GM19372 (cell line): ENCODE measurements at regions not wholly inside any gene's neighbourhood (a gene's known extent, or its start where the extent isn't known, plus 50 kb on each side); places are given as distances from the start of the nearest gene placed in this dataset.
"Not testable (repeated sequence)": the region's sequence is repeated elsewhere in the genome, so short reads cannot be mapped to it uniquely, and the experiment has no call there.

ENCODE experiments used
- ATAC-seq: cut with Tn5 transposase; IDR thresholded peaks from one replicate; pipeline ENCODE4 v1.9.1; 2021; ENCODE audit warnings: mild to moderate bottlenecking, low read depth, moderate library complexity; ENCODE audit not compliant: unreplicated experiment

DNA sequence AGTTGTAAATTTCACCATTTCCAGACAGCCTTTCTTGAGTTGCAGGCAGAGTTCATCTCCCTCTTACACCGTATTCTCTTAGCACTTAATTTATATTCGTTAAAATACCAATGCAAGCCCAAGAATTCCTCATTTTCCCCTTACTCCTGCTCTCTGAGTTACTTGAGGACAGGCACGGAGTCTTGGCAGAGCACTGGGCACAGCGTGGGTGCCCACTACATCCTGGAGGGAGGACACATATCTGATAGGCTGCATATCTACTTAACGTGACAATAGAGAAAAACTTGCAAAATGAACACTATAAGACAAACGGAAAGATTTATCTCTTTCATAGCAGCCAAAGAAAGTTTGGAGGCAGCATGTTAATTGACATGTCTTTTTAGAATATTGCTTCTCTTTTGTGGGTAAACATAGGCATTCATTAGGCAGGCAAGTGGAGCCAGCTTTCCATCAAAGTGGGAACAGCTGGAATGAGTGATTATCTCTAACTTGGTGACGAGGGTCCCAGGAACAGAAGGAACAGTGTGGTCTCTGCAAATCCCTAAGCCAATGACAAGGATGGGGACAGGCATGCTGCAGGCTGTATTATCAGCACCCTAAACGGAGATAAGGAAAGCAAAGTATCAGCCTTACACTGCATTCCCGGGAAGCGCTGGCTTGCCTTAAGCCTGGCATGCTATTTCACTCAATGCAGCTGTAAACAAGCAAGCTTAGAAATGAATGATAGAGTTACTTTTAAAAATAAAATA lies 116.5 kb downstream of the RTP4 start:
- no peak for ATAC-seq

DNA sequence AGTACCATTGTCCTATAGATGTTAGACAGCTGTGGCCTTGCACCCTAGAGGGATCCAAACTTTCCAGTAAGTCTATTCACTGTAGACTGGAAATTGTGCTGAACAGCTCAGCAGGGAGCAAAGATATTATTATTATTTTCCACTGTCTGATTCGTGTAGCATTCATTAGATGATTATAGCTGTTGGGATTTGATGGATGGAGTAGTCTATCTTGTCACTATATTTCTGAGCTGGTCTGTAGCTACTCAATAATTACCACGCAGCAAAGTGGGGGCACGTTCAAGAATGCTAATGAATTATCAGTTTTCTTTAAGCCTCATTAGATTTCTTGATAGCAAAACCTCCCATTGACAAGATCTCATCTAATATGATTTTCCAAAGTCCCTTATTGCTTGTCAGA lies 113.2 kb downstream of the RTP4 start:
- no peak for ATAC-seq

DNA sequence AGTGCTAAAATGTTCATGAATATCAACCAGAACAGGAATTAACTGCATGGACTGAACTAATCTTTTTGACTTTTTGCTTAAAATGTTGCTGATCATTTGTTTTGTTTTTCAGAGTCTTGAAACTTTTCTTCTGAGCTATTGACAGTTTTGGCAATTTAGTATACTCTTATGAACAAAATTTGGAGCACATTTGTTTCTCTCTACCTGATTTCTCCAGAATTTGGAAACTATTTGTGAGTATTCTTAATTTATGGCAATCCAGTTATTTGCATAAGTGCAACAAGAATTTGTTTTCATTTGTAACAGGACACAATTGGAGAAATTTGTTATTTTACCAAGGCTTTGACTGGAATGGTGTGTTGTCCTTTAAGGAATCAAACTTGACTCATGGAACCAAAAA lies 107.4 kb downstream of the RTP4 start:
- ATAC-seq, result not testable (repeated sequence)

DNA sequence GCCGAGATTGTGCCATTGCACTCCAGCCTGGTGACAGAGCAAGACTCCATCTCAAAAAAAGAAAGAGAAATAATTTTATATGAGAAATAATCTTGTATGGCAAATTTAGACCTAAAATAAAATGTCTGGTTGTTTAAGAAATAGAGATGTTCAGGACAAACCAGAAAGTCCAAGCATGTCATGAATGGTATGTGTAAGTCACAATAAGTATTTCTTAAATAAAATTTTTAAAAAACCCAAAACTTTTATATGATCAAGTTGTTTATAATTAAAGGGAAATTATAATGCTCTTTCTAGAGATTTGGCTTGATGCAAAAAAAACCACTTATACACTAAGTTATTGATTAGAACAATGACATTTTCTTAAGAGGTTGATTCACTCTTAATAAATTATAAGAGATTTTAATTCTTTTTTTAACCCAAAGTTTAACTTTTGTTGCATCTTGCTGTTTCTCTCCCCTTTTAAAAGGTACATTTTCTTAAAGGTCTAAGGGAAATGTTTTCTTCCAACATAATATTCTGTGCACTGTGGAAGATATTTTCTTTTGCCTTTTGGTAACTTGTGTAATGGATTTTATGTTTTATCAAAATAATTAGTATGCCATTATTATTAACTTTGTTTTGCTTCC lies 105.7 kb downstream of the RTP4 start:
- ATAC-seq, result no peak

DNA sequence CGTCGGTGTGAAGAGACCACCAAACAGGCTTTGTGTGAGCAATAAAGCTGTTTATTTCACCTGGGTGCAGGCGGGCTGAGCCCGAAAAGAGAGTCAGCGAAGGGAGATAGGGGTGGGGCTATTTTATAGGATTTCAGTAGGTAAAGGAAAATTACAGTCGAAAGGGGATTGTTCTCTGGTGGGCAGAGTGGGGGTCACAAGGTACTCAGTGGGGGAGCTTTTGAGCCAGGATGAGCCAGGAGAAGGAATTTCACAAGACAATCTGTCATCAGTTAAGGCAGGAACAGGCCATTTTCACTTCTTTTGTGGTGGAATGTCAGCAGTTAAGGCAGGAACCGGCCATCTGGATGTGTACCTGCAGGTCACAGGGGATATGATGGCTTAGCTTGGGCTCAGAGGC lies 98.1 kb downstream of the RTP4 start:
- not testable (repeated sequence) for ATAC-seq

DNA sequence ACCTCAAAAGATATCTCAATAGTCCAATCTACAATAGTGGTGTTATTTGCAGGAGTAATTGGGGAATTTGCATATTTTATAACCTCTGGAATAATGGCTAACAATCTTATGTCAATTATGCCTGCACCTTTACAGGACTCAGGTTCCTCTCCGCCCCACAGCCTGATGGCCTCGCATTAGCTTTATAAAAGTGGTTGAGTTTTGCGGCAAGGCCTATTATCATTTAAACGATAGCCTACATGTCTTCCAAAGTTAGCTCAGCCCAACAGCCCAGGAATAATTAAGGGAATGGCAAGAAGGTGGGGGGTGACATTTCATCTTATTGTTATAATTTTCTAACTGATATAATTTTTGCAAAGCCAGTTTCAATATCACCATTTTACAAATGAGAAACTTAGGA lies 97.3 kb downstream of the RTP4 start:
- ATAC-seq, result no peak

DNA sequence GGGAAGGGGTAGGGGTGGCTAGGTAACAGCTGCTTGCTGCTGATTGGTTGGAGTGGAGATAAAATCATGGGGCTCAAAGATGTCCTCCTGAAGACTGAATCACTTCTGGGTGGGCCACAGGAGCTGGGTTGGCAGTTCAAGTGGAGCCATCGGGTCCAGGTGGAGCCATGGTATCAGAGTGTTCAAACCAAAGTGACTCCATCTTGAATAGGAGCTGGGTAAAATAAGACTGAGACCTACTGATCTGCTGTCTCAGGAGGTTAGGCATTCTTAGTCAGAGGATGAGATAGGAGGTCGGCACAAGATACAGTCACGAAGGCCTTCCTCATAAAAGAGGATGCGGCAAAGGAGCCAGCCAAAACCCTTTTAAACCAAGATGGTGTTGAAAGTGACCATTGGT lies 96.5 kb downstream of the RTP4 start:
- ATAC-seq, result no peak

DNA sequence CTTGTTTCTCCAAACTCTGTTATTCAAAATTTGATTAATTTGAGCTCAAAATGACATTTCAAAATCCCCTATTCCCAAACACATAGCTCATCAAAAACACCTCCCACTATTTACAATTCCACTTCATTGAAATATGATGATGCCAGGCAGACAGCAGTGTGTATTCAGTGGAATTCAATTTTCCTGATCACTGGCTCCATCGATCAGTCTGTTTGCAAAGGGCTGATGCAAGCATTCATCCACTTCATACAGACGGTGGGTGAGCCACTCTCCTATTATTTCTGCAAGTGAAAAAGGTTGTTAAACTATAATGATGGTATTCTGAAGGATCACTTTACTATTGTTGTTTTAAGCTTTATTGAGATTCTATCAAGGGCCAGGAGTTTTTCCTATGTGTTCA lies 90.7 kb downstream of the RTP4 start:
- no peak for ATAC-seq

DNA sequence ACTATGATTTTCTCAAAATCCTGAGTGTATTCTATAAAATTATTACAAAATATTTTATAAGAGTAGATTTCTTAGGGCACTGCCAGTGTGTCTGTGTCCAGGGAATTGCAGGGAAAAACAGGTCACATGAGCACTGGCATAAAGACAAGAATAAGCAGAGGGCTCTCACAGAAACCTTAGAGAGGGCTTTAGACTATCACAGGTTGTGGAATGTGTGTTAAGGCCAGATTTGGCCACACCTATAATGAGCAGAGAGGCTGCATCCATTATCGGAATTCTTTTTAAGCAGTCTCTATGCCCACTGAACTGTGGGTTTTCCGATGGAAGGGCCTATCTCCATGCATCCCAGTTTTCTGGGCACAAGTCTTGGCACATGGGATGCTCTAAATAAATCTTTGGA lies 90.2 kb downstream of the RTP4 start:
- no peak for ATAC-seq

DNA sequence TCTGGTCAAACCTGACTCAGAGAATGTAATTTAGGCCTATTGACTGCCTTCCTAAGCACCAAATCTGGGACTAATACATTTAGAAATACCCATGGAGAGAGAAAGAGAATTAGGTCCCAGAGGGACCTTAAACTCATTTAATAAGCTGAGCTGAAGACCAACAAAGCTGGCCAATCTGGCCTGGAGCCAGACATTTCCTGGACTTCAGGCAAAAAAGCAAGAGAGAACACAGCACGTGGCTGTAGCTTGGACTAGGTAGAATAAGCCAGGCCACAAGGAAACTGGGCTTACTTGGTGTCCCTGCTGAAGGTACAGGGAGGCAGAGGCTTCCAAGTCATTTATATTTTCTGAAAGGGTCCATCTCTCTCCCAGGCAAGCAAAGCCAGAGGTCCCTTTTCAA lies 88.1 kb downstream of the RTP4 start:
- ATAC-seq, result no peak

DNA sequence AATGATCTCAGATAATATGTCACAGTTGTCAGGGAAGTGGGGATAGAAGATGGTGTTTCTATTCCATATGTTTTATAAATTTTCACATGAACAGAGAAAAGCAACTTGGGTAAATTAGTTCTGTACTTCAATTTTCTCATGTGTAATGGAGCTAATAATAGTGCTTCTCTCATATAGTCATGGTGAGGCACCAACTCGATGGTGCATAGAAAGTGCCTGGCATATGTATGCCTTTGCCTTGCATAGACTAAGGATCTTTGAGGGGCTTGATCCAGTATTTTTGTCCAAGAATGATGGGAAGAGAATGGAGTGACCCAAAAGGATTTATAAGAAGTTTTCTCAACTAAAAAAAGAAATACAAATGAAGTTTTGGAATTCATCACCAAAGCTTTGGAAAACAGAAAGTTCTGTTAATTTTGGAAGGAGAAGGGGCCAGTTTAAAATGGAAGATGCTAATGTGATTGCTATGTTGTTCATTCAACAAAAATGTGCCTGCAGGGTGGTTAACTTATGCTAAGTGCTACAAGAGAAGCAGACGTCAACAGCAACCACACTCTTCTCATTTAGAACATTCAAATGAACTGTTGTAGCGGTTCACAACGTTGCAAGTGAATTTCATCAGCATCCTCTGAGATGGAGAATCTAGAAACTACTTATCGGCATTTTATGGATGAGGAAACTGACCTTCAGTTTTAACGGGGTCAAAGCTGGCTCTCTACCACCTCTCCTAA lies 86.1 kb downstream of the RTP4 start:
- no peak for ATAC-seq

DNA sequence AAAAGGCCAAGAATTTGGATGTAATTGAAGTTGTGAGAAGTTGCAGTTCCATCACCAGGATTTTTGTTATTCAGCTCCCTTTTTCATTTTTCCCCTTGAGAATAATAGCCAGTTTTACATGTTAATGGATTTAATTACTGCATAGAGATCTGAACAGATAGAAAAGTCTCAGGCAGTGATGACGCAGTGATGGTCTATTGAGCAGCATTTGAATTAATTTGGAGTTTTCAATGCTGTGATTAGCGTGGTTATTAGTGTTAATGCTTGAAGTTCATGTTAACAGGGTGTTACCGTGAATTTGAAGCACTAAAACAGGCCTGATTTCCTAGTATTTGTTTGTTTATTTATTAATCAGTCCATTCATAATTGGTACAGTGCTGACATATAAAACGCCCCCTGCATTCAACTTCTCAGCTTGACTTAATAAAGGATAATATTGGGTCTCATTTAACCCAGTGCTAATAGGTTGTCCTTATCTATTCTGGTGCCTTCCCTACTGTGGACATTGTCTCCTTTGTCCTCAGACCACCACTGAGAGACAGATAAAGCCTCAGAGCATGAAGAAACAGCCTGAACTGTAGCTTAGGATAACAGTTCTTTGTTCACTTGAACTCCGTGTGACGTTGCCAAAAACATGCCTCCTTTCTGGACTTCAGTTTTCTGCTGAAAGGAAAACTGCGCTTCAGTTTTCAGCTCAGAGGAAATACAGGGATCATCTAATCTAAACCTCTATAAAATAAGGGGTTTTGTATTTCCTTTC lies 82.4 kb downstream of the RTP4 start:
- ATAC-seq, result no peak

DNA sequence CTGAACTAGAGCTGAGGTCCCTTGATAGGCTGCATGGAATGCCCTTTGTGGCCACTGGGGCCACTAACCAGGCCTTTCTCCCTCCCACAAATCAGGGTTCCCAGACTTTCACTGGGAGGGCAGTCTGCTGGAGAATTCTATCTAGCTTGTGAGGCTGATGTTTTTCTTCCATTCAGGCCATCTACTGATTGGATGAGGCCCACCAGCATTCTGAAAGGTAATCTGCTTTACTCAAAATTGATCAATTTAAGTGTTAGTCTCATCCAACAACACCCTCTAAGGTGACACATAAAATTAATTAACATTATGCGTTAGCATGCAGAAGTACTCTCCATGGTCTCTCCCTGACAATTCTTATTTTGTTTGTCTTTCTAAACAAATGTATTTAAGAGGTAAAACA lies 80.5 kb downstream of the RTP4 start:
- ATAC-seq, result no peak

DNA sequence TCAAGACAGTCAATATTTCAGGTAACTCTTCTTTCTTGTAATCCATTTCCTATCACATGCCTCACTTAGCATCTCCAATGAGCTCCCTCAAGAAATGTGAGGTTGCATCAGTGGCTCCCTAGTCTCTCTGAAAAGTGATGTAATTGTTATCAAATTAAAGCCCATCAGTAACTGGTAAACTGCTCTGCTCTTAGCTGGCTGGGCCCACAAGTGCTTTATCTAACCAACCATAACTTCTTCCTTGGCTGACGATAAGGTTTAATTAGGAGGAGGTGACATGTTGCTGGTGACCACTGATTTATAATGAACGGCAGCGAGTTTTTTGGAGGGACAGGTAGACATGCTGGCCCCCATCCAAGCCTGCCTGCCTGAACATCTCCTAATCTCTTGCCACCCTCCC lies 79.6 kb downstream of the RTP4 start:
- ATAC-seq, result no peak

DNA sequence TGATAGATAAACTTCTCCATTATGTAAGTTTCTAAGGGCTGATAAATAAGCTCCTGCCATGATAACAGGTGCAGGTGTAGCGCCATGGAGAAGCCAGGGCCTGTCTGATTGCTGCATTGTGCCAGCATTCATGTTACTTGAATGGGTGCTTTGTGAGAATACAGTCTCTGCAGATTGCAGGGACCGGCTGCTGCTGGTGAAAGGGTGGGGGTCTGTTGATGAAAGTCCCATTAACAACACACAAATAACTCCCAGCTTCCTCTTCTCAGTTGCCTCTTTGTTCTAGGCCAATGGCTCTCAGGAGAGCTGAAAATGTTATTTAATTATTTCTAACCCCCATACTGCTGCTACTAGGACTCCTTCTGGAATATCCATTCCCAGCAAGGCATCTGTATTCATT lies 77.2 kb downstream of the RTP4 start:
- ATAC-seq, result no peak

DNA sequence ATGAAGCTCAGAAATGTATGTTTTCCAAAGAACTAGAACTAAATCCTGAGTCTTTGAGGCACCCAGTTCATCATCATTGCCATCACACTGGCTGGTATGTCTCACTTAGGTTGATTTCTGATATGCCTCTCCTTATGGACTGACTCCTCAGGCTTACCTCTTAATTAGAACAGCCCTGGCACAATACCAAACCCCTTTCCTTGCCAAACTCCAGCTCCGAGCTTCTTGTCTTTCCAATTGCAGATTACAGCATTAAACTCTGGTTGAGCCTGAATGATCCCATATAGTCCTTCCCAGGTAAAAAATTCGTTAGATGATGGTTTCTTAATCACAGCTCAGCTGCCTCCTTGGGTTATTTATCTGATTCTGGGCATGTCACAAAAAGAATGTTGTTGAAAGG lies 66.3 kb downstream of the RTP4 start:
- ATAC-seq, result no peak

DNA sequence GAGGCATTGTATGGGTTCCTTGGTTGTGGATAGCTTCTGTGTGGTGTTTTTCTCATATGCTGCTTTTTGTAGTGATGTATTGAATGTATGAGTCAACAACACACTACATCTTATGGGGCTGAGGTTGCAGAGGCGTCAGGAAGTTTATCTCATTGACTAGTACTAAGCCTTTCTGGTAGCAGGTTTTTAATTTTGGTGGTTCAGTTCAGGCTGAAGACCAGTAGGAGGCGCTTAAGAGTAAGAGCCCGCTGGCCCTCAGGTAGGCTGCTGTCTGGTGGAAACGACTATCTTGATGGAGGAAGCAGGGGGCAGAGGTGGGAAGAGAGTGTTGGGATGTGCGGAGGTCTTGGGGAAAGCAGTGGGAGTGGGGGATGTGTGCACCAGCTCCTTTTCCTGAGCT lies 62.4 kb downstream of the RTP4 start:
- no peak for ATAC-seq
